Heart left ventricle (tissue), 13 donors: ENCODE measurements at regions not wholly inside any gene's neighbourhood (a gene's known extent, or its start where the extent isn't known, plus 50 kb on each side); places are given as distances from the start of the nearest gene placed in this dataset.

ENCODE experiments used
- POLR2A ChIP-seq, 2 donors: fragments of 450-650 bp; IDR thresholded peaks; one replicate each; pipeline ENCODE4 v1.6.1; 2017; ENCODE audit warnings: antibody characterized with exemption in 2 of 2, mild to moderate bottlenecking in 2 of 2, moderate library complexity in 2 of 2
- TF ChIP-seq, protein P1 (sequence below), 12 donors: fragments of 200-600 bp; sonication (generic) in 4 of 12; IDR thresholded peaks; one replicate each; pipeline versions ENCODE4 v1.5.0 to v1.8.0; 2018 to 2022; ENCODE audit warnings: antibody characterized with exemption in 12 of 12, mild to moderate bottlenecking in 5 of 12
- donor health status: ischemic (EF 13 %, LVEDD 7.1; RV severe dilation, severe dysfunction).
- donor health status: DM: no; HTN: yes; CAD: no.
- donor health status: DM: no; HTN: no; CAD: no.
- donor health status: ischemic (EF 25% LVEDD 6.9; RV normal size, moderate dysfunction).
- donor health status: ischemic (EF 25% LVEDD 5.7; RV mildly dilated, moderate dysfunction).
- donor health status: ischemic (EF 35%, LVEDD 5.7; RV mildly dilated, moderate dysfunction).
- donor health status: nonischemic (EF 11% LVEDD 7.7; RV severe dilation, severe dysfunction).
- donor health status: DM: yes; HTN: yes; CAD: no.
- donor health status: PGD.
- donor health status: ischemic (EF 29% LVEDD 5.4; RV normal size, mild dysfunction).
- donor health status: nonischemic (EF 23%, LVEDD 6.1; RV moderate dilation, normal function).

DNA sequence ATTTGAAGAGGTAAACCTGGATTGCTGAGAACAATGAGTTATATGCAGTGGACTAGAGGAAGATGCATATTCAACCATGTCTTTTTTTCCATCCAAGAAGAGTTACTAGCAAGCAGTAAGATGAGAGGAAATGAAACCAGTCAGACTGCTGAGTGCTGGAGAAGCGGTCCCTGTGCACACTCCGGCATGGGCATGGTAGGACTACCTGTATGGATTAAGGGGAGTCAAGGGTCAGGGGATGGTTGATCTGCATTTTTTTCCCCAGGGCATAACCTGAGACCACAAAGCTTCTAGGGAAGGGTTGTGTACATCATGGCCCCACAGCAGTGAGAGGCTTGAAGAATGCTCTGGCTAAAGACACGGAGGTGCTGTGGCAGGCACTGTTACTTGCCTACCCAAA lies 76.6 kb upstream of the ZNF169 start:
- TF ChIP-seq POLR2A (IDR thresholded peaks at IDR 0.05): no peak
- TF ChIP-seq, protein P1, sequence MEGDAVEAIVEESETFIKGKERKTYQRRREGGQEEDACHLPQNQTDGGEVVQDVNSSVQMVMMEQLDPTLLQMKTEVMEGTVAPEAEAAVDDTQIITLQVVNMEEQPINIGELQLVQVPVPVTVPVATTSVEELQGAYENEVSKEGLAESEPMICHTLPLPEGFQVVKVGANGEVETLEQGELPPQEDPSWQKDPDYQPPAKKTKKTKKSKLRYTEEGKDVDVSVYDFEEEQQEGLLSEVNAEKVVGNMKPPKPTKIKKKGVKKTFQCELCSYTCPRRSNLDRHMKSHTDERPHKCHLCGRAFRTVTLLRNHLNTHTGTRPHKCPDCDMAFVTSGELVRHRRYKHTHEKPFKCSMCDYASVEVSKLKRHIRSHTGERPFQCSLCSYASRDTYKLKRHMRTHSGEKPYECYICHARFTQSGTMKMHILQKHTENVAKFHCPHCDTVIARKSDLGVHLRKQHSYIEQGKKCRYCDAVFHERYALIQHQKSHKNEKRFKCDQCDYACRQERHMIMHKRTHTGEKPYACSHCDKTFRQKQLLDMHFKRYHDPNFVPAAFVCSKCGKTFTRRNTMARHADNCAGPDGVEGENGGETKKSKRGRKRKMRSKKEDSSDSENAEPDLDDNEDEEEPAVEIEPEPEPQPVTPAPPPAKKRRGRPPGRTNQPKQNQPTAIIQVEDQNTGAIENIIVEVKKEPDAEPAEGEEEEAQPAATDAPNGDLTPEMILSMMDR (IDR thresholded peaks at IDR 0.05): no peak
